HG03280 (cell line): ENCODE measurements at regions not wholly inside any gene's neighbourhood (a gene's known extent, or its start where the extent isn't known, plus 50 kb on each side); places are given as distances from the start of the nearest gene placed in this dataset.

Source experiments
- ATAC-seq: cut with Tn5 transposase; IDR thresholded peaks from one replicate; pipeline ENCODE4 v1.9.1; 2021; ENCODE audit warnings: mild to moderate bottlenecking, moderate library complexity; ENCODE audit not compliant: unreplicated experiment

DNA sequence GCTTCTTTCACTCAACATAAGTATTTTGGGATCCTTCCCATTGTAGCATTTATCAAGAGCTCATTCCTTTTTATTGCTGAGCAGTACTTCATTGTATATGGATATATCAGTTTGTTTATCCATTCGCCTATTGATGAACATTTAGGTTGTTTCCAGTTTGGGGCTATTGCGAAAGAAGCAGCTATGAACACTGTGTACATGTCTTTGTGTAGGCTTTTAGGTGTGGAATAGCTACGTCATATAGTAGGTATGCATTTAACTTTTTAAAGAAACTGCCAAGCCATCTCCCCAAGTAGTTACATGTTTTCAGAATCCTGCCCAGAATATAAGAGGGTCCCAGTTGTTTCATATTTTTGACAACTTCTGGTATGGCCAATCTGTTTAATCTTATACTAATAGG lies 468.1 kb downstream of the IPMK start:
- ATAC-seq = no peak

DNA sequence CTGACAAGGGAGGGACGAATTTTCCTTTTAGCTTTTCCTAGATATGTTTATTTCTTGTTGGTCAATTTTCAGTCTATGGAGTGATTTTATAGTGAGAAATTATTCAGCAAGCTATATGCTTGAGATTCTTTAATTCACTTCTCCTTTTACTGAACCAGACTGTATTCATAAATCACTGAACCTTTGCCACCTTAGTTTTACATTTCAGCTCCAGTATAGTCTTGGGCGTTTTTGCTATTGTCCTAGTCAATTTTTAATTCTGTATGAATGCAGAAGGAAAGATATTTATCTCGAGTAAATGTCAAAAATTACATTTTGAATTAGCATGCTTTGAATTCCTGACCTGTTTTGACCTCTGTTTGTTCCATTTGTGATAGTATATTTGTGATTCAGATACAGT lies 468.9 kb downstream of the IPMK start:
- no peak for ATAC-seq

DNA sequence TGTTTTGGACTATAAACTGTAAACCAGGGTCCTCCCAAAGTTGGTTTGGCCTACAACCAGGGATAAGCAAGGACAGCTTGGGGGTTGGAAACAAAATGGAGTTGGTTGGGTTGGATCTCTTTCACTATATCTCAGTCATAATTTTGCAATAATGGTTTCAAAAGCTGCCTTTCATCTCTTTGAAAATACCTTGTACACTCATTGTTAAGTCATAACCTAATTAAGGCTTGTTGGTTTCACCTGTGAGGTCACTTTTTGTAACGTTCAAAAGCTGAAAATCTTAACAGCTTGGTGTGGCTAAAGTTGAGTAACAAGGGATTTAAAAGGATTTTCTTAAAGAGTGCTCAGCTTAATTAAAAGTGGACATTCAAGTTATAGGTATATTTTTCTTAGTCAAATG lies 476.1 kb downstream of the IPMK start:
- no peak for ATAC-seq

DNA sequence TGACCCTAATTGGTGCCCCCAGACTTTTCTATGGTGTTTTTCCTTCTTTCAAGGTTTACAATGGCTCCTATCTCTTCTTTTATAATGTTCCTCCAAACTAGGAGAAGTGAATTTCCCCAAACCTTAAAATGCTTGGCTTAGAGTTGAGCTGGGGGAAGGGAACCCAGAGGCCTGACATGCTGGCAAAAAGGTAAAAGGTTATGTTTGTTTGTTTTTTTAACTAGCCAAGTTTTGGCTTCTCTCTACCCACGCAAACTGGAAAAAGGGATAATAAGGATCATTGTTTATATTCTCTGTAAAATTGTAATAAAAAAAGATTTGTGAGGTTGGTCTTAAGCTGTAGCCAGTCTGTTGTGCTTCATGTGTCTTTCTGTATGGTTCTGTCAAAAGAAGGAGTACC lies 477.0 kb downstream of the IPMK start:
- no peak for ATAC-seq

DNA sequence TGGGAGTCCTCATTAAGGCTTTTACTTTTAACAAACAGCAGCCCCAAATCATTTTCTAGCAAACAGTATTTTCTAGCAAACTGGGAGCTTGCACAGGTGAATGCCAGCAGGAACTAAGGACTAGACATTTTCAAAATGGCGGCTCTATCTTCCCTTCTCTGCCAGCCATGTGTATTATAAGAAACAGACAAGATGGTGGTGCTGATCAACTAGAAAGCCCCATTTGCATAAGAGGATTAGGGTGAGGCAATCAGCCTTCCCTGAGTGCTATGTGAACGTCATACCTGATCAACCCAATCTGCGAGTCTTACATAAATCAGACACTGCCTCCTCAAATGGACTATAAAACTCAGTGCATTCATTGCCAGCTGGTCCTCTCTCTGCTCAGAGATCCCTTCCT lies 479.6 kb downstream of the IPMK start:
- no peak for ATAC-seq

DNA sequence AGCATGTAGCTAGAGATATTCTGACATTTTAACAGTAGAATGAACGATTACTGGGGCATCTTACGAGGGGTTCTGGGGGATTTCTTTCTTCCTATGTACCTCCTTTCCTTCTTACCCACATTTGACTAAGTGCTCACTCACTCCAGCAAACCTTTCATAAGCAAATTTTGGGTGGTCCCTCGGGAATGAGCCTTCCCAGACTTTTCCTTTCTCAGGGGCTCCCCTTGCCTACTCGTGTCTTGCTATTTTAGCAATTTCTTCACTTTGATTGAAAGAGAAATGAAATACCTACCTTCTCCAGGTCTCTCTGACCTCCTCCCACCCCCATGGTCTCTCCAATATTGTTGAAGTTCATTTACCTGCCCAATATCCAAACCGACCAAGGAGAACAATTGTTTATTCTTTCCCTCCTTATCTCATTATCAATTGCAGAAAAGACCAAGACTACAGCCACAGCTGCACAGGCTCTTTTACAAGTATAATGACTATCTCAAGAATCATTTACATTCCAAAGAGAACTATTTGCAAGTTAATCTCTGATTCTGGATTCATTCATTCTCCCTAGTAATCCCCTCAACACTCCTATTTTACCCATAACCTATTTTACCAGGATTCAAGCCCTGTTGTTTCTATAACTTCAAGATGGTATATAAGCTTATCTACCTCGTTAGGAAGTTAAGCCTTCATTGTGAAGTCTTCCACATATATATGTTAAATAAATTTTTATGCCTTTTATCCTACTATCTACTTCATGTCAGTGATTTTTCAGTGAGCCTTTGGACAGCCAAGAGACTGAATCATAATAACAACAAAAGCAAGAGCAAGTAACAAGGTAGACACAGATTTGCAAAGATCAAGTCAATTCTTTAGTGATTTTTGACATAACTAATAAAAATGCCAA lies 480.6 kb downstream of the IPMK start:
- ATAC-seq = no peak

DNA sequence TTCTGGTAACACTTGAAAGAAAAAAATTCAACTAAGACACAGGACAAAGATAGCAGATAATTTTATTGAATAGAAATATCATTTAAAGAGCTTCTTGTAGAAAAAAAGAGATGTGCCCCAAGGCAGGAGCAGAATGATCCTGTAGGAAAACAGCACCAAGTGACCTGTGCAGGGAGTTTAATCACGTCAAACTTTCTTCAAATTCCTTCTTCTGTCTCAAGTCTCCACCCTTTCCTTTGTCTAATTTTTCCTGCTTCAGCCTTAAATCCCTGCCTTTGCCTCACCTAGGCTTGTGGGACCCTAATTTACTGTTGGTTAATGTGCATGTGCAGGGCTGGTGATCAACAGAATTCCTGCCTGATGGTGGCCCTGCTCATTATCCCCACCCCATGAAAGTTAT lies 481.4 kb downstream of the IPMK start:
- no peak for ATAC-seq

DNA sequence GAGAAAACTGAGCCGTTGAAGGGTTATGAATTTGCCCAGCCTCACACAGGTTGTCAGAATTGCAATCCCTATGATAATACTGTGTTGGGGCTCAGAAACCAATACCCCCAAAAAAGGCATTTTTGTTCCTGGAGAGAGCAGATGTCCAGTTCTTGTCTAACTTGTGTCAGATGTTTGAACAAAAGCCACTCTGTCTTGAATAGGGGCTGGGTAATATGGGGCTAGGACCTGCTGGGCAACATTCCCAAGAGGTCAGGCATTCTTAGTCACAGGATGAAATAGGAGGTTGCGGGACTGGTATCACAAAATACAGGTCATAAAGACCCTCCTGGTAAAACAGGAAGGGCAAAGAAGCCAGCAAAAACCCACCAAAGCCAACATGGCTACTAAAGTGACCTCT lies 482.1 kb downstream of the IPMK start:
- no peak for ATAC-seq

DNA sequence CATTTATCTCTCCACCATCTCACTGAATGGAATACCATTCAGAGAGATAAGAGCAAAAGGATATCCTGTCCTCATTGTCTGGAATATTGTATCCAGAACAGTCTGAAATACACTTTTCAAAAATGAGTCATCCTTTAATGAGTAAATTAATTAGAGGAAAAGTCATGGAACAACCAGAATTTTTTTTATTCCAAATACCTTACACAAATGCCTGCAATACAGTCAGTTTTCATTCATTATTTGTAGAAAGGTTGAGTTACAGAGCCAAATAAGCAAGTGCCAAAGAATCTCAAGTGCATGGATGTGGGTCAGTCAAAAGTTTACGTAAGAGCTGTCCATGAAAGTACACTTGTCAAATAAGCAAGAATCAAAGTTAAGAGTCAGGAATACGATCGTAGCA lies 482.6 kb downstream of the IPMK start:
- no peak for ATAC-seq

DNA sequence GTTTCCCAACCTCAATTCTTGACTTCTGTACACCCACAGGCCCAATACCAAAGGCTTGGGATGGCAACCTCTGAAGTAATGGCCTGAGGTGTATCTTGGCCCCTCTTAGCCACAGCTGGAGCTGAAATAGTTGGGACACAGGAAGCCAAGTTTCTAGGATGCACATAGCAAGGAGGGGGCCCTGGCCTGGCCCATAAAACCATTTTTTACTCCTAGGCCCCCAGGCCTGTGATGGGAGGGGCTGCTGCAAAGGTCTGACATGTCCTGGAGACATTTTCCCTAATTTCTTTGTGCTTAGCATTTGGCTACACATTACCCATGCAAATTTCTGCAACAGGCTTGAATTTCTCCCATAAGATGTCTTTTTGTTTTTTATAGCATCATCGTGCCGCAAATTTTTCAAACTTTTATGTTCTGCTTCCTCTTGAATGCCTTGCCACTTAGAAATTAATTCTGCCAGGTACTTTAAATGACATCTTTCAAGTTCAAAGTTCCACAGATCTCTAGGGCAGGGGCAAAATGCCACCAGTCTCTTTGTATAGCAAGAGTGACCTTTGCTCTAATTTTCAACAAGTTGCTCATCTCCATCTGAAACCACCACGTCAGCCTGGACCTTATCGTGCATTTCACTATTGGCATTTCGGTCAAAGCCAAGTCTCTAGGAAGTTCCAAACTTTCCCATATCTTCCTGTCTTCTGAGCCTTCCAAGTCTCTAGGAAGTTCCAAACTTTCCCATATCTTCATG lies 490.8 kb downstream of the IPMK start:
- no peak for ATAC-seq

DNA sequence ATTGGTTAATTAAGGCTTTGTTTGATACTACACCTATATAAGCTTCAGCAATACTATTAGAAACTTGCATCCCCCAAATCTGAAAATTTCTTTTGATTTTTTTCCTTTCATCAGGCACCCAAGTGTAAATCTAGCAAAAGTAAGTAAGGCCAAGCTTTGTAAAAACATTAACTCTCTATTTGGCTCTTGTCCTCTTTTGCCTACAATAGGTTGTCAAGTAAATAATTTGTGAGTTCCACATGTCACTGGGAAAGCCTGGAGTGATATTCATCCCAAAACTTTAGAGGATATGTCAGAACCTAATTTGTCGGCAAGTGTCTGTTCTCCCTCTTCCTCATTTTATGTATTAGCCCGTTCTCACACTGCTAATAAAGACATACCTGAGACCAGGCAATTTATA lies 492.4 kb downstream of the IPMK start:
- ATAC-seq = no peak

DNA sequence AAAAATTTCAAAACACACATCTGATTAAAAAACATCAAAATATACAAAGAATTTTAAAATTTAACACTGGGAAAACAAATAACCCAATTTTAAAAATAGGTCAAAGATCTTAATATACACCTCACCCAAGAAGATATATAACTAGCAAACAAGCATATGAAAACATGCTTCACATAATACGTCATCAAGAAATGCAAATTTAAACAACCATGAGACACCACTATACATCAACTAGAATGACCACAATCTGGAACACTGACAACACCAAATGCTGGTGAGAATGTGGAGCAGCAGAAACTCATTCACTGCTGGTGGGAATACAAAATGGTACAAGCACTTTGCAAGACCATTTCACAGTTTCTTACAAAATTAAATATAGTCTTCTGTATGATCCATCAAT lies 498.4 kb downstream of the IPMK start:
- no peak for ATAC-seq

DNA sequence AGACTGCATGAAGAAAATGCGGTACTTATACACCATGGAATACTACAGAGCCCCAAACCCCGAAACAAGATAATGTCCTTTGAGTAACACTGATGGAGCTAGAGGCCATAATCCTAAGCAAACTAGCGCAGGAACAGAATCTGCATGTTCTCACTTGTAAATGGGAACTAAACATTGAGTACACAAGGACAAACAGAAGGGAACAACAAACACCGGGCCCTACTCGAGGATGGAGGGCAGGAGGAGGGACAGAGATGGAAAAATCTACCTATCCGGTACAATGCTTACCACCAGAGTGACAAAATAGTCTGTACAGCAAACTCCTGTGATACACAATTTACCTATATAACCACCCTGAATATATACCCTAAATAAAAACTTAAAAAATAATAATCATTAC lies 507.9 kb downstream of the IPMK start:
- no peak for ATAC-seq

DNA sequence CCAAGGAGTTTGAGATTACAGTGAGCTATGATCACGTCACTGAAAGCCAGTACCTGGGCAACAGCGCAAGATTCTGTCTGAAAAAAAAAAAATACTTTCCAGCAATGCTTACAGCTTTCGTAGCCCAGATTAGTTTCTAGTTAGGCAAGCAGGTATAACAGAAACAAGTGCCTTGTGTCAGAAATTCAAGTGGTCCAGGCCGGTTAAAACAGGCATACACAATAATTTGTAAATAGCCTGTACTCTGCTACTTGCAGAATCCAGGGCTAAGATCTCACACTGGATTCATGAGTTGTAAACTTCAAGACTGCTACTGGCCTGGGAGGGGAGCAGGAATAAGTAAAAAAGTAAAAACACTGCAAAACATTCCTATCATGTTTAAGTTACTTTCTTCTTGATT lies 512.9 kb downstream of the IPMK start:
- no peak for ATAC-seq

DNA sequence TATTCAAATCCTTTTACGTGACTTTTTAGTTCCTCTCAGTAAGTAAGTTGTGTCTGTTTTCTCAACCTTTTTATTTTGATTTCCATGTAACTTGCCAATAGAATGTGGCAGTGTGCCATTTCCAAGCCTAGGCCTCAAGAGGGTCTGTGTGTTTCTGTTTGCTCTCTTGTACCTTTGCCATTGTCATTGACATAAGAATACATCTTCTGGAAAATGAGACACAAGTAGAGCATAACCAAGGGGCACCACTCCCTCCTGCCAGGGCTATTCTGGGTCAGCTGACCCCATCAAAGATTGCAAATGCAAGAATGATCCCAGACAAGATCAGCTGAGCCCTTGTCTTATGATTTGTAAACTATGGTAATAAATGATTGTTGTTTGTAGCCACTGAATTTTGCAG lies 524.0 kb downstream of the IPMK start:
- ATAC-seq = no peak

DNA sequence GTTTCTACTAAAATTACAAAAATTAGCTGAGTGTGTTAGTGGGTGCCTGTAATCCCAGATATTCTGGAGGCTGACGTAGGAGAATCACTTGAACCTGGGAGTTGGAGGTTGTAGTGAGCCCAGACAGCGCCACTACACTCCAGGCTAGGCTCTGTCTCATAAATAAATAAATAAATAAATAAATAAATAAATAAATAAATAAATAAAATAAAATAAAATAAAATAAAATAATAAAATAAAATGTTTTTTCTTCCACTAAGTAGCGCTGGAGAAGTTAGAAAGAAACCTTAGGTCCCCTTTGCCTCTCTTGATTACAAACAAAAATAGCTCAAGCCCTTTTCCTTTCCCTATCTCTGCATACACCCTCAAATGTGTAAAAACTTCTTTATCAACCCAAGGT lies 525.9 kb downstream of the IPMK start:
- no peak for ATAC-seq

DNA sequence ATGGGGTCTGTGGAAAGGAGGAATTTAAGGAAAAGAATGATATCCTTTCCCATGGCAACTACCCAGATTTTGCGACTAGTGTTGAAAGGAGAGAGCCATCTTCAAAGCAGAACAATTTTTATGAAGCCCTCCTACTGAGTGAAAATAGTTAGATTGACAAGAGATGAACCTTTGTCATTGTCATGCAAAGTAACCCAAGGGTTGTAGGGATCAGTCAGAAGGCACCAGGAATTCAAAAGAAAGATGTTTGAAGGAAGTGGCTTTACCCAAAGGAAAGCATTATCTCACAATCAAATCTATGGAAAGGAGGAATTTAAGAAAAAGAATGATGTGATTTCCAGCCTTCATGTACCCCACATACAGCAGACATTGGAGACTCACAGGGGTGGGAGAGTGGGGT lies 544.4 kb downstream of the IPMK start:
- no peak for ATAC-seq

DNA sequence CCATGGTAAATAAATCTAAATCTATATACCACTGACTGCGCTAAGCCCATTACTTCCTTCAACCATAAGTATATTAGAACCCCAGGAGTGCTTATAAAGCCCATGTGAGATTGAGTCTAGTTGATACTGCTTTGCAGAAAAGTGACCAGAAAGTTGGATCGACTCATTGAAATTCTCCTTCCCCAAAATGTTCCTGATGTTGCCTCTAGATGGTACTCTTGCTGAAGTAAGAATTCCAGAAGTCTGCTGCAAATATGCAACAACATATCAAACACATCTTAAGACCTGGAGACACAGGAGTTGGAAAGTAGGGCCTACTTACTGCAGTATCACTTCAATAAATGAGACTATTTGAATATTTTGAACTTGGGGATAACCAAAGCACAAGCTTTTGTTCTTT lies 550.8 kb downstream of the IPMK start:
- ATAC-seq = no peak

DNA sequence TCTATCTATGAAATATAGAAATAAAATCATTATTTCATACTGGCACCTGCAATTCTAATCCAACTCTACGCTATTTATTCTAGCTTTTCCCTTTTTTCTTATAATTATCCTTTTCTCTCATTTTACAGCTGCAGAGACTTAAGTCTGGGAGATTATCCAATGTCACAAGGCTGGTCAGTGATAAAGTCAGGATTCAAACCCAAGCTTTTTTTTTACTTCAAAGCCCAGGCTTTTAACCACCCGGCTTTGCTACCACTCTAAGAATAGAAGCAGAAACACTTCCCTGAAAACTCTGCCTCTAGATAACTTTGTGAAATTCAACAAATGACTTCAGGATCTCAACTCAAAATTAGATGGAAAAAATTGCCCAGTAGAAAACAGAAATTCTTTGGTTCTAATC lies 552.5 kb downstream of the IPMK start:
- no peak for ATAC-seq

DNA sequence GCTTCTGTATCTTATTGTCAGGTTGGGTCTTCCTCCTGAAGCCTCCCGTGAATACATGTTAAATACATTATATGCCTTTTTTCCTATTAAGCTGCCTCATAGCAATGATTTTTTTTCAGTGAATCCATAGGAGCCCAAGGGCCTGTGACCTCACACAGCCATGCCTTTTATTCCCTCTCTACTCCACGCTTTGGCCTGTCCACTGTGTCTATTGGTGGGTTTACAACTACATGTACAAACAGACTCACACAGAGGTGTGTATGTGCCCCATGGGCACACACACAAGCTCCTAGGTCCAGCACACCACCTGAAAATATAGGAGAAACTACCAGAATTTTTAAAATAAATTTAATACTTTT lies 560.4 kb downstream of the IPMK start:
- ATAC-seq = no peak

DNA sequence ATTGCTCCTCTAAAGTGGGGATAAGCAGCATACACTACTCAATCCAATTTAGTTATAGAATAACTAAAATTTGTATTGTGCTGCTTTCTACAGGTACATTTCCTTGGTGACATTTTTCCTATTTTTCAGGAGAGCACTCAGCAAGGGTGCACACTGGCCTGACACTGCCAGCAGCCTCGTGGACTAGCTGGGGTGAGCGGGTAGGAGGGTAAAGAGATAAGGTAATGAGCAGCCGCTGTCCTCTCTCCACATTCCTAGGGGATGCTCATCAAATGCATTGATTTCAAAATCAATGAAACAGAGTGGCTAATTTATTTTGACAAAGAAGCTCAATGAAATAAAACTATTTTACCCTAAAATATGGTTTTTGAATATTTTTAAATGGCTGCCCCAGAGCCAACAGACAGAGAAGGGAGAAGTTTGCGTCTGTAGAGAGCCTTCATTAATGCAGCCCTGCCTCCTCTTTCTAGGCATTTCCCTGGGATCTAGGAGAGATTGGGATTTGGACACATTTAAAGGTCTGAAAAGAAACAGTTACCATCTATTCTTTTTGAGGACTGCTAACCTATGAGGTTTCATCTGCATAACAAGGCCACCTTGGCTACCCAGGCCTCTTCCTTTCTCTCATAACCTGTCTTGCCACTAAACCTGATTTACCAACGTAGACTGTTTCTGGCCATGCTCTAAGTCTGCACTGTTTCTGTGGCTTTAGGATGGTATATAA lies 561.0 kb downstream of the IPMK start:
- no peak for ATAC-seq

DNA sequence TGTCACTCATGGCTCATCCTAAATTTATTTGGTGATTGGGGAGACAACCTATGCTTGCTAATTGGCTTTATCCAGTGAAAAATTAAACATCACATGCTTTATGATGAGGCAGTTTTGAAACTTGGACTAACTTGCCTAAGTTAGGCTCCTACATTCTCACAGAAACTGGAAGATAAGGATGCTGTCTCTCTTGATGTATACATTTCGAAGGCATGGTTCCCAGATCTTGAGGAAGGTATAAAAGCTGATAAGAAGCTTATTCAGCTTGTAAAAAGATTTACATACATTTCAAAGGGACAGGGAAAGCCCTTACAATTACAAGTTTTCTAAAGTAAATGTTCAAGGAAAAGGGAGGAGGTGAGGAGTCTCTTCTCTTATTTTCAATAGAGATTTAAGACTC lies 561.7 kb downstream of the IPMK start:
- no peak for ATAC-seq
